ENCODE measurements at regions not wholly inside any gene's neighbourhood (a gene's known extent, or its start where the extent isn't known, plus 50 kb on each side); places are given as distances from the start of the nearest gene placed in this dataset.
"Not testable (repeated sequence)": the region's sequence is repeated elsewhere in the genome, so short reads cannot be mapped to it uniquely, and the experiment has no call there.

DNA sequence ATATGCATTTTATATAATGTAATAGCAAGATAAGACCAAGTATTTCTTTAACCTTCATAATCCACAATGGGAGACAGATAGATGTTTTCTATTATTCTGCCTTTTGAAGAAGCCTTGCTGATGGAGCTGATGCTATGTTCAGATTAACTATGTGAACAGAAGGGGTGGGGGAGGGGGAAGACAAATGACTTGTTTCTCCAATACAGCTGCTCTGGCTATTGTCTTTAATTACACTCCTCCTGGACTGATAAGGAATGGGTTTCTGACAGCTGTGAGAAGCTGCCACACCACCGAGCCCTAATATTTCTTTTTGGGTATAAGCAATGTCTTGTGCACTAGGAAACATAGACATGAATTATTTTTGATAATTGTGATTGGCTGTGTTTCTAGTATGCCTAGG is 62.0 kb downstream of the CAVIN4 start:
- H3K27ac ChIP-seq: no peak overlapping the region

DNA sequence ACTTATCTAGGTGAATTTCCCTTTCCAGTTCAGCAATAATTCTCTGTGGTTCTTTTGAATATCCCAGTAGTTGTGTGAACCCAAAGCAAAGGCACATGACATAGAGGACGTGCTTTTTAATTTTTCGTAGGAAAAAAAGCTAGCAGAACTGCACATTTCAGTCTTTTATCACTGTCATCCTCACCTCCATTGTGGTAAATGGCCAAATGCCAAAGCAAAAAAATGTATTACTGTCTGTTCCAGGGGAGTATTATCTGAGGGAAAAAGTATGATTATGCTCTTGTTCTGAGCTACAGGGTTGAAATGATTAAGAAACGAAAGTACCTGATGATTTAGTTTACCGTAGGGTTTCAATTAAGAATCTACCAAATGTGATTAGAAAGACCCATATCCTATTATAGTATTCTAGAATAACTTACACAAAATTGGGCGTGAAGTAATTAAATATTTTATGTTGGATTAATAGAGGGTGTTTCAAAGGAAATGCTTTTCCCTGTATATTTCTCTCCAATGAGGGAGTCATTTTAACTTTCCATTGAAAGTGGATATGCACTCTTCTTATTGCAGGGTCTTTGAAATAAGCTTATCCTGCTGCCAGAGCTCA is 62.7 kb downstream of the CAVIN4 start:
- H3K27ac ChIP-seq: no peak overlapping the region
- TF ChIP-seq, protein P1, sequence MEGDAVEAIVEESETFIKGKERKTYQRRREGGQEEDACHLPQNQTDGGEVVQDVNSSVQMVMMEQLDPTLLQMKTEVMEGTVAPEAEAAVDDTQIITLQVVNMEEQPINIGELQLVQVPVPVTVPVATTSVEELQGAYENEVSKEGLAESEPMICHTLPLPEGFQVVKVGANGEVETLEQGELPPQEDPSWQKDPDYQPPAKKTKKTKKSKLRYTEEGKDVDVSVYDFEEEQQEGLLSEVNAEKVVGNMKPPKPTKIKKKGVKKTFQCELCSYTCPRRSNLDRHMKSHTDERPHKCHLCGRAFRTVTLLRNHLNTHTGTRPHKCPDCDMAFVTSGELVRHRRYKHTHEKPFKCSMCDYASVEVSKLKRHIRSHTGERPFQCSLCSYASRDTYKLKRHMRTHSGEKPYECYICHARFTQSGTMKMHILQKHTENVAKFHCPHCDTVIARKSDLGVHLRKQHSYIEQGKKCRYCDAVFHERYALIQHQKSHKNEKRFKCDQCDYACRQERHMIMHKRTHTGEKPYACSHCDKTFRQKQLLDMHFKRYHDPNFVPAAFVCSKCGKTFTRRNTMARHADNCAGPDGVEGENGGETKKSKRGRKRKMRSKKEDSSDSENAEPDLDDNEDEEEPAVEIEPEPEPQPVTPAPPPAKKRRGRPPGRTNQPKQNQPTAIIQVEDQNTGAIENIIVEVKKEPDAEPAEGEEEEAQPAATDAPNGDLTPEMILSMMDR (conservative IDR thresholded peaks at IDR 0.05): no peak
- no peak for TF ChIP-seq ZFX (IDR thresholded peaks at IDR 0.05)

More for the DNA sequence above, 62.0 kb downstream of the CAVIN4 start:
- TF ChIP-seq ZFX (IDR thresholded peaks at IDR 0.05): no peak
- TF ChIP-seq, protein P1 (conservative IDR thresholded peaks at IDR 0.05): no peak

DNA sequence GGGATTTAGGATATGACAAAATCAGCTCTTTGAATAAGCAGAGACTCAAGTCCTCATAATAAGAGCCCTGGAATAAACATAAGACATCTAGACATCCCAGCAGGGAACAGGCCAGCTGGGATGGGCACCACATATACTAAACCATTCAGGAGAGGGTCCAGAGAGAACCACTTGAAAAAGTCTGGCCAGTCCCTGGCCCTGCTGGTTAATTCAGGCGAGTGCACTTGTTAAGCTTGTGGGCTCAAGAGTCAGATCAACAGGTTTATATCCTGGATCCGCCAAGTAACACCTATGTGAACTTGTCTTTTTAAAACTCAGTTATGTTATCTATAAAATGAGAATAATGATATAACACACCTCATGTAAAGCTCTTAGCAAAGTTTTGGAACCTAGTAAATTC is 63.3 kb downstream of the CAVIN4 start:
- no peak for TF ChIP-seq ZFX (IDR thresholded peaks at IDR 0.05)
- TF ChIP-seq, protein P1 (conservative IDR thresholded peaks at IDR 0.05): no peak
- no peak overlapping the region for H3K27ac ChIP-seq

- TF ChIP-seq, protein P1 (conservative IDR thresholded peaks at IDR 0.05): no peak
- no peak for TF ChIP-seq ZFX (IDR thresholded peaks at IDR 0.05)
- no peak overlapping the region for H3K27ac ChIP-seq
These were observed 75.0 kb downstream of the CAVIN4 start for GRCh38 chr9:100652850-100653249.

- TF ChIP-seq, protein P1 (conservative IDR thresholded peaks at IDR 0.05): no peak
- no peak for TF ChIP-seq ZFX (IDR thresholded peaks at IDR 0.05)
- H3K27ac ChIP-seq: no peak overlapping the region
These were observed 75.9 kb downstream of the CAVIN4 start for GRCh38 chr9:100653643-100654334.

GRCh38 chr9:100656851-100657250 is 79.0 kb downstream of the CAVIN4 start:
- H3K27ac ChIP-seq: not testable (repeated sequence)

- TF ChIP-seq ZFX (IDR thresholded peaks at IDR 0.05): no peak
- TF ChIP-seq, protein P1 (conservative IDR thresholded peaks at IDR 0.05): no peak
These were observed 83.8 kb downstream of the CAVIN4 start for GRCh38 chr9:100661668-100662067.

GRCh38 chr9:100662122-100662521 is 84.2 kb downstream of the CAVIN4 start:
- TF ChIP-seq ZFX (IDR thresholded peaks at IDR 0.05): no peak
- TF ChIP-seq, protein P1 (conservative IDR thresholded peaks at IDR 0.05): peak; percentile 6; the same call in 1 of the 2 replicates
- H3K27ac ChIP-seq: no peak overlapping the region

More at GRCh38 chr9:100661668-100662067, 83.8 kb downstream of the CAVIN4 start:
- H3K27ac ChIP-seq: no peak overlapping the region

Data from C4-2B (cell line).